H1 (cell line): ENCODE measurements at regions not wholly inside any gene's neighbourhood (a gene's known extent, or its start where the extent isn't known, plus 50 kb on each side); places are given as distances from the start of the nearest gene placed in this dataset.

ENCODE experiments used
- BCL11A ChIP-seq, 2 experiments: IDR thresholded peaks; one replicate each; pipeline ENCODE4 v1.6.1; 2011; ENCODE audit warnings: low read depth in 2 of 2, low read length in 2 of 2, mild to moderate bottlenecking in 2 of 2
- HDAC2 ChIP-seq, 2 experiments: fragments of 300-600 bp in 1 of 2; sonication (generic) in 1 of 2; IDR thresholded peaks; 2 replicates each; pipeline ENCODE4 v1.6.1; 2011 to 2012; ENCODE audit warnings: low read depth in 2 of 2, low read length in 2 of 2, mild to moderate bottlenecking in 2 of 2, moderate library complexity in 2 of 2, borderline replicate concordance in 1 of 2, inconsistent platforms in 1 of 2
- MAX ChIP-seq: IDR thresholded peaks from 2 replicates; pipeline ENCODE4 v1.6.1; 2012; ENCODE audit warnings: inconsistent platforms
- RNF2 ChIP-seq: fragments of 200-900, 300-1000 bp; sonication (generic); IDR thresholded peaks from 2 replicates; pipeline ENCODE4 v1.7.1; 2016; ENCODE audit warnings: borderline replicate concordance, low read depth, mild to moderate bottlenecking, antibody characterized with exemption, low read length; ENCODE audit not compliant: poor library complexity, severe bottlenecking; ENCODE audit errors: missing control alignments
- SP4 ChIP-seq: IDR thresholded peaks from 2 replicates; pipeline ENCODE4 v1.6.1; 2012; ENCODE audit warnings: low read length, inconsistent platforms
- TF ChIP-seq, protein P1 (sequence below): fragments of 300-600 bp; sonication (generic); IDR thresholded peaks from 2 replicates; pipeline ENCODE4 v1.7.1; 2012; ENCODE audit warnings: low read length, moderate library complexity, mild to moderate bottlenecking, inconsistent platforms; ENCODE audit not compliant: insufficient replicate concordance

DNA sequence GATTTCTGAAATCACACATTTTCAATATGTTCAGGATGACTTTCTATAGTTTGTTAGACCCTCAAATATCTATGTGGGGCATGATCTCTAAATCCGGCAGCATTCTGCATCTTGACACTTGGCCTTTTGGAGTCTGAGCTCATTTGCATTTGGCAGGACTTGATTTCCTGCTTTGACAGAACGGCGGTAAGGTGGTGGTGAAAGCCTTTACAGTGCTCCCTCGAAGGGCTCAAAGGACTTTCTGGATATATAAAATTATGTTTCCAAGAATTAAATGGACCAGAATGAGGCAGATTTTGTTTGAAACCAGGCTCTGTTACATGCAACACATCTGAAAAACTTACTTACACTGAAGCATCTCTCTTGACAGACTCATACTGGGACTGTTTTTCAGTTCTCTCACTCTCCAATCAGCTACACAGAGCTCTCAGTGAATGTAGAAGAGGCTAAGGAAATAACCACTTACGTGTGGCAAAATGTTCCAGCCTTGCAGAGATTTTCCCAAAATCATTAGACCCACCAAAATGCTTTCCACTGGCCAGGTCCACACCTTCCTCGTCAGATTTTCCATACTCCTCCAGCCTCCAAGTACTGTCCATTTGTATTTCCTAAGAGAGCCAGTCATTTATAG, 207.2 kb downstream of the SPRY2 start (continued):
- TF ChIP-seq, protein P1, sequence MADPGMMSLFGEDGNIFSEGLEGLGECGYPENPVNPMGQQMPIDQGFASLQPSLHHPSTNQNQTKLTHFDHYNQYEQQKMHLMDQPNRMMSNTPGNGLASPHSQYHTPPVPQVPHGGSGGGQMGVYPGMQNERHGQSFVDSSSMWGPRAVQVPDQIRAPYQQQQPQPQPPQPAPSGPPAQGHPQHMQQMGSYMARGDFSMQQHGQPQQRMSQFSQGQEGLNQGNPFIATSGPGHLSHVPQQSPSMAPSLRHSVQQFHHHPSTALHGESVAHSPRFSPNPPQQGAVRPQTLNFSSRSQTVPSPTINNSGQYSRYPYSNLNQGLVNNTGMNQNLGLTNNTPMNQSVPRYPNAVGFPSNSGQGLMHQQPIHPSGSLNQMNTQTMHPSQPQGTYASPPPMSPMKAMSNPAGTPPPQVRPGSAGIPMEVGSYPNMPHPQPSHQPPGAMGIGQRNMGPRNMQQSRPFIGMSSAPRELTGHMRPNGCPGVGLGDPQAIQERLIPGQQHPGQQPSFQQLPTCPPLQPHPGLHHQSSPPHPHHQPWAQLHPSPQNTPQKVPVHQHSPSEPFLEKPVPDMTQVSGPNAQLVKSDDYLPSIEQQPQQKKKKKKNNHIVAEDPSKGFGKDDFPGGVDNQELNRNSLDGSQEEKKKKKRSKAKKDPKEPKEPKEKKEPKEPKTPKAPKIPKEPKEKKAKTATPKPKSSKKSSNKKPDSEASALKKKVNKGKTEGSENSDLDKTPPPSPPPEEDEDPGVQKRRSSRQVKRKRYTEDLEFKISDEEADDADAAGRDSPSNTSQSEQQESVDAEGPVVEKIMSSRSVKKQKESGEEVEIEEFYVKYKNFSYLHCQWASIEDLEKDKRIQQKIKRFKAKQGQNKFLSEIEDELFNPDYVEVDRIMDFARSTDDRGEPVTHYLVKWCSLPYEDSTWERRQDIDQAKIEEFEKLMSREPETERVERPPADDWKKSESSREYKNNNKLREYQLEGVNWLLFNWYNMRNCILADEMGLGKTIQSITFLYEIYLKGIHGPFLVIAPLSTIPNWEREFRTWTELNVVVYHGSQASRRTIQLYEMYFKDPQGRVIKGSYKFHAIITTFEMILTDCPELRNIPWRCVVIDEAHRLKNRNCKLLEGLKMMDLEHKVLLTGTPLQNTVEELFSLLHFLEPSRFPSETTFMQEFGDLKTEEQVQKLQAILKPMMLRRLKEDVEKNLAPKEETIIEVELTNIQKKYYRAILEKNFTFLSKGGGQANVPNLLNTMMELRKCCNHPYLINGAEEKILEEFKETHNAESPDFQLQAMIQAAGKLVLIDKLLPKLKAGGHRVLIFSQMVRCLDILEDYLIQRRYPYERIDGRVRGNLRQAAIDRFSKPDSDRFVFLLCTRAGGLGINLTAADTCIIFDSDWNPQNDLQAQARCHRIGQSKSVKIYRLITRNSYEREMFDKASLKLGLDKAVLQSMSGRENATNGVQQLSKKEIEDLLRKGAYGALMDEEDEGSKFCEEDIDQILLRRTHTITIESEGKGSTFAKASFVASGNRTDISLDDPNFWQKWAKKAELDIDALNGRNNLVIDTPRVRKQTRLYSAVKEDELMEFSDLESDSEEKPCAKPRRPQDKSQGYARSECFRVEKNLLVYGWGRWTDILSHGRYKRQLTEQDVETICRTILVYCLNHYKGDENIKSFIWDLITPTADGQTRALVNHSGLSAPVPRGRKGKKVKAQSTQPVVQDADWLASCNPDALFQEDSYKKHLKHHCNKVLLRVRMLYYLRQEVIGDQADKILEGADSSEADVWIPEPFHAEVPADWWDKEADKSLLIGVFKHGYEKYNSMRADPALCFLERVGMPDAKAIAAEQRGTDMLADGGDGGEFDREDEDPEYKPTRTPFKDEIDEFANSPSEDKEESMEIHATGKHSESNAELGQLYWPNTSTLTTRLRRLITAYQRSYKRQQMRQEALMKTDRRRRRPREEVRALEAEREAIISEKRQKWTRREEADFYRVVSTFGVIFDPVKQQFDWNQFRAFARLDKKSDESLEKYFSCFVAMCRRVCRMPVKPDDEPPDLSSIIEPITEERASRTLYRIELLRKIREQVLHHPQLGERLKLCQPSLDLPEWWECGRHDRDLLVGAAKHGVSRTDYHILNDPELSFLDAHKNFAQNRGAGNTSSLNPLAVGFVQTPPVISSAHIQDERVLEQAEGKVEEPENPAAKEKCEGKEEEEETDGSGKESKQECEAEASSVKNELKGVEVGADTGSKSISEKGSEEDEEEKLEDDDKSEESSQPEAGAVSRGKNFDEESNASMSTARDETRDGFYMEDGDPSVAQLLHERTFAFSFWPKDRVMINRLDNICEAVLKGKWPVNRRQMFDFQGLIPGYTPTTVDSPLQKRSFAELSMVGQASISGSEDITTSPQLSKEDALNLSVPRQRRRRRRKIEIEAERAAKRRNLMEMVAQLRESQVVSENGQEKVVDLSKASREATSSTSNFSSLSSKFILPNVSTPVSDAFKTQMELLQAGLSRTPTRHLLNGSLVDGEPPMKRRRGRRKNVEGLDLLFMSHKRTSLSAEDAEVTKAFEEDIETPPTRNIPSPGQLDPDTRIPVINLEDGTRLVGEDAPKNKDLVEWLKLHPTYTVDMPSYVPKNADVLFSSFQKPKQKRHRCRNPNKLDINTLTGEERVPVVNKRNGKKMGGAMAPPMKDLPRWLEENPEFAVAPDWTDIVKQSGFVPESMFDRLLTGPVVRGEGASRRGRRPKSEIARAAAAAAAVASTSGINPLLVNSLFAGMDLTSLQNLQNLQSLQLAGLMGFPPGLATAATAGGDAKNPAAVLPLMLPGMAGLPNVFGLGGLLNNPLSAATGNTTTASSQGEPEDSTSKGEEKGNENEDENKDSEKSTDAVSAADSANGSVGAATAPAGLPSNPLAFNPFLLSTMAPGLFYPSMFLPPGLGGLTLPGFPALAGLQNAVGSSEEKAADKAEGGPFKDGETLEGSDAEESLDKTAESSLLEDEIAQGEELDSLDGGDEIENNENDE = no peak
- TF ChIP-seq SP4 (no peak), HDAC2 (IDR thresholded peaks at IDR 0.05; ENCODE audit: borderline replicate concordance in 1 of 2, low read depth in 2 of 2, low read length in 2 of 2) (no peak), MAX (no peak), RNF2 (no peak), BCL11A (IDR thresholded peaks at IDR 0.05; ENCODE audit: low read depth in 2 of 2, low read length in 2 of 2) (no peak)
